ENCODE measurements at regions not wholly inside any gene's neighbourhood (a gene's known extent, or its start where the extent isn't known, plus 50 kb on each side); places are given as distances from the start of the nearest gene placed in this dataset.

DNA sequence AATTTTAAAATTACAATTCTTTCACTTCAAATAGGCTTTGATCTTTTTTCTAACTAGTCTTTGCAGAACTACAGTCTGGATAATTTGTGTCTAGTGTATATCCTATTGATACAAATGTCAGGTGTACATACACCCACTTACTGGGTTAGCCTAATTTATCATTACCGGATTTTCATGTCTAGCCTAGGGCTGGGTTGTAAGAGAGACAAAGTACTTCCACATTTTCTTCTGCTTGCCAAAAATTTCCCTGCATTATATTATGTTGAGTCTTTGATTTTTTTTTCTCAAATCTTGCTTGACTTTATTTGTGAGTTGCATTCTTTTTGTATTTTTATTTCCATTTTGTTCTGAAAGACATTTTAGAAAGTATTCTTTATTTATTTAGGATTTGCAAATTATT, 284.8 kb upstream of the FZD8 start:
- Histone ChIP-seq H3K4me3 (no peak overlapping the region), H3K9me3 (no peaks in the 10 kb centered on the region), H3K36me3 (no peaks in the 10 kb centered on the region), H3K27ac (no peak overlapping the region), H3K4me1 (no peaks in the 10 kb centered on the region), H3K27me3 (no peaks in the 10 kb centered on the region)
- no peak for DNase-seq
- TF ChIP-seq POLR2A (IDR thresholded peaks at IDR 0.05): no peak
- TF ChIP-seq, protein P1, sequence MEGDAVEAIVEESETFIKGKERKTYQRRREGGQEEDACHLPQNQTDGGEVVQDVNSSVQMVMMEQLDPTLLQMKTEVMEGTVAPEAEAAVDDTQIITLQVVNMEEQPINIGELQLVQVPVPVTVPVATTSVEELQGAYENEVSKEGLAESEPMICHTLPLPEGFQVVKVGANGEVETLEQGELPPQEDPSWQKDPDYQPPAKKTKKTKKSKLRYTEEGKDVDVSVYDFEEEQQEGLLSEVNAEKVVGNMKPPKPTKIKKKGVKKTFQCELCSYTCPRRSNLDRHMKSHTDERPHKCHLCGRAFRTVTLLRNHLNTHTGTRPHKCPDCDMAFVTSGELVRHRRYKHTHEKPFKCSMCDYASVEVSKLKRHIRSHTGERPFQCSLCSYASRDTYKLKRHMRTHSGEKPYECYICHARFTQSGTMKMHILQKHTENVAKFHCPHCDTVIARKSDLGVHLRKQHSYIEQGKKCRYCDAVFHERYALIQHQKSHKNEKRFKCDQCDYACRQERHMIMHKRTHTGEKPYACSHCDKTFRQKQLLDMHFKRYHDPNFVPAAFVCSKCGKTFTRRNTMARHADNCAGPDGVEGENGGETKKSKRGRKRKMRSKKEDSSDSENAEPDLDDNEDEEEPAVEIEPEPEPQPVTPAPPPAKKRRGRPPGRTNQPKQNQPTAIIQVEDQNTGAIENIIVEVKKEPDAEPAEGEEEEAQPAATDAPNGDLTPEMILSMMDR (IDR thresholded peaks at IDR 0.05): no peak

DNA sequence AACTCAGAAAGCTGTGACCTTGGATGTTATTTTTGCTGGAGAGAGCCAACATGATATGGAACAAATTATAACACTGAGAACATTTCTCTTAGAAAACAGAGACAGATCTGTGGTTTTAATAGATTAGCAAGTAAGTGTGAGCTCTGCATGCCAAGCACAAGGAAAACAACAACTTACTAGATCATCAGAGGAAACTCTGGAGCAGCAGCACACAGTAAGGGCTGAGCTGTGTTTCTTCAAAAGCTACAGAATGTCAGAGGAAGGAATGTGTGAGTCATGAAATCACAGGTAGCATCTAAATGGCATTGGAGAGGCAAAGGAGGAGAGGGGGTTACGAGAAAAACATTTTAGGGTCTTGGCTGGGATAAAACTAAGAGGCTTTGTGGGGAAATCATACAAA, 283.4 kb upstream of the FZD8 start:
- Histone ChIP-seq H3K36me3 (no peaks in the 10 kb centered on the region), H3K4me1 (no peaks in the 10 kb centered on the region), H3K9me3 (no peaks in the 10 kb centered on the region), H3K27me3 (no peaks in the 10 kb centered on the region), H3K4me3 (no peak overlapping the region), H3K27ac (no peak overlapping the region)
- no peak for DNase-seq
- TF ChIP-seq, protein P1 (IDR thresholded peaks at IDR 0.05): no peak
- no peak for TF ChIP-seq POLR2A (IDR thresholded peaks at IDR 0.05)

DNA sequence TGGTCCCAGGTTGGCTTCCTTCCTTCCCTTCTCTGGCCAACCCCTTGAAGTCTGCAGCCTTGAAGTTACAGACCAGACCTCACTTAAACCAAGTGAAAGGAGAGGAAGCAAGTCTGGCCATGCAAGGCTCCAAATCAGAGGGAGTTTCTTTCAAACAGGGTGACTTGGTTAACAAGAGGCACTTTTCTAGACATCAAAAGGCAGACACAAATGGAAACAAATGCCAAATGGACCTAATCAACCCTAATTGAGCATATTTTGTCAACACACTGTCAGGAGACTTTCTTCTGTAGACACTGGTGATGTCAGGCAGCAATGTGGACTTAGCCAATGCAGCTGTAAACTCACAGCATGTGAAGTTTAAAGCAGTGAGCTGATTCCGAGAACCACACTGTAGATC, 282.7 kb upstream of the FZD8 start:
- H3K4me1 ChIP-seq: no peaks in the 10 kb centered on the region
- H3K9me3 ChIP-seq: no peaks in the 10 kb centered on the region
- TF ChIP-seq, protein P1 (IDR thresholded peaks at IDR 0.05): no peak
- no peak for TF ChIP-seq POLR2A (IDR thresholded peaks at IDR 0.05)

DNA sequence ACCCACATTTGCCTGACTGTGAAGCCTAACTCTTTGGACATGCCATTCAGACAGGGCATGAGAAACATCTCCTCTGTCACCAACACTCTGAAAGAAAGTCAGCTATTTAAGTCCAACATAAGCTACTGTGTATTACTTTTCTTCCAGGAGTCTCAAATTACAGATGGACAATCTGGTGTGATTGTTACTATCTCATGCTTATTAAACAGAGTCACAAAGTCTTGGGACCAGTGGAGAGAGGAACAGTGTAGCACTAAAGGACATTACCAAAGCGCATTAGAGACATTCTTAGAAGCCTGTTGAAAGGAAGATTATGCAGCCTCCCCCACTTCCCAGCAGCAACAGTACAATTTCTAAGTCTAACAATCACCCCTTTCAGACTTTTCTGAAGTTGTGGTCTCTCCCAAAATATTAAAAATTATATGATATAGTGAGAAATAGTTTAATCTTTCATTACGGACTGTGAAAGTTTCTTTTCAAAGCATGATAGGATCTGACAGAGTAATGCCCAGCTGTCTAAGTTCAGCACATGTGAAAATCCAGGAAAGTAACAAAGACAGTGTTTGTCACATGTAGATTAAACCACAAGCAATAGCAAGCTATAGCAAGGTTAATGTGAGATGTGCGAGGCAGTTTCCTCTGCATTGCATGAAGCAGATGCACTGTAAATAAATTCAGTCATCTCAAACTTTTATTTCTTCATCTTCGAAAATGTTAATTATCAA, 280.9 kb upstream of the FZD8 start:
- H3K27me3 ChIP-seq: no peaks in the 10 kb centered on the region
- H3K36me3 ChIP-seq: no peaks in the 10 kb centered on the region
- no peak for TF ChIP-seq POLR2A (IDR thresholded peaks at IDR 0.05)
- TF ChIP-seq, protein P1 (IDR thresholded peaks at IDR 0.05): no peak
- DNase-seq: no peak
- no peaks in the 10 kb centered on the region for H3K9me3 ChIP-seq
- no peak overlapping the region for H3K4me3 ChIP-seq
- no peak overlapping the region for H3K27ac ChIP-seq
- no peaks in the 10 kb centered on the region for H3K4me1 ChIP-seq

More for the DNA sequence above, 282.7 kb upstream of the FZD8 start:
- H3K36me3 ChIP-seq: no peaks in the 10 kb centered on the region
- no peak for DNase-seq
- no peak overlapping the region for H3K27ac ChIP-seq
- no peak overlapping the region for H3K4me3 ChIP-seq
- H3K27me3 ChIP-seq: no peaks in the 10 kb centered on the region

DNA sequence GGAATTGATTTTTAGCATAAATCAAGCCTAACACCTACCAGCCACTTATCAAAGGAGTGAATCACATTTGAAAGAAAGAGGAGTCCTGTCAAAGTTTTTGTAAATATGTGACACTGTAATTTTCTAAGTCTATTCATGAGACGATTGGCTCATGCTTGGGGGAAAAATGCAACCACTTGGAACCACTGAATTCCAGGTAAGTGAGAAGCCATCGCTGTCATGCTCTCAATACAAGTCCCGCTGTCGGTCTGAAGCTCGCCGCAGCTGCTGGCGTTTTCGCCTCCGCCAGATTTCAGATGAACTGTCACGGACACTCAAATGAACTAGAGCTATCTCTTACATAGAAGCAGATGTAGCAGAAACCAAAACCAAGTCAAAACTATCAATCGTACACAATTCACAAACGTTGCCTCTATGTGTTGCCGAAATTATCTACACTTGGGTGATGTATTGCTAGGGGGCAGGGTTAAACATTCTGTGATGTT, 279.8 kb upstream of the FZD8 start:
- TF ChIP-seq POLR2A (IDR thresholded peaks at IDR 0.05): no peak
- TF ChIP-seq, protein P1 (IDR thresholded peaks at IDR 0.05): no peak

More for the DNA sequence above, 279.8 kb upstream of the FZD8 start:
- H3K36me3 ChIP-seq: no peaks in the 10 kb centered on the region
- H3K4me1 ChIP-seq: no peaks in the 10 kb centered on the region
- DNase-seq: no peak
- no peaks in the 10 kb centered on the region for H3K9me3 ChIP-seq
- H3K4me3 ChIP-seq: no peak overlapping the region
- H3K27me3 ChIP-seq: no peaks in the 10 kb centered on the region
- H3K27ac ChIP-seq: no peak overlapping the region

Data from Peyer's patch (tissue), 4 donors.